Caco-2 (cell line): ENCODE measurements at regions not wholly inside any gene's neighbourhood (a gene's known extent, or its start where the extent isn't known, plus 50 kb on each side); places are given as distances from the start of the nearest gene placed in this dataset.

Source experiments
- BruUV-seq: library from RNA; stranded (reverse); fragments of 400-500 nt; replicated peaks from 2 replicates; lab custom pipeline; 2021; lab: Mats Ljungman, UMichigan
- CTCF ChIA-PET: fragments of 300-600 bp; sonication (Branson Sonifier 250); formaldehyde crosslinking; loops from one replicate; lab custom pipeline; 2022; ENCODE audit warnings: antibody characterized with exemption; lab: Charles Lee
- POLR2A ChIA-PET: fragments of 300-600 bp; sonication (Branson Sonifier 250); formaldehyde crosslinking; loops from one replicate; lab custom pipeline; 2022; ENCODE audit warnings: antibody characterized with exemption; lab: Charles Lee
- DNase-seq, 2 experiments: peaks; one replicate each; pipeline versions ENCODE4 v3.0.0 to v3.0.0-alpha.2; 2020 to 2022
- H3K27me3 ChIP-seq: replicated peaks from 2 replicates; pipeline ENCODE4 v1.6.0; 2011; ENCODE audit warnings: low read length; ENCODE audit not compliant: control insufficient read depth, insufficient read depth
- H3K36me3 ChIP-seq: 2 replicates; pipeline ENCODE4 v1.5.1; 2011; ENCODE audit warnings: low read length; ENCODE audit not compliant: control insufficient read depth, insufficient read depth
- H3K4me1 ChIP-seq: fragments of 250-450 bp; sonication (Bioruptor Pico); 2 replicates; pipeline ENCODE4 v1.5.1; 2020; ENCODE audit warnings: mild to moderate bottlenecking
- H3K4me3 ChIP-seq: 2 replicates; pipeline ENCODE4 v1.5.1; 2011; ENCODE audit warnings: low read depth, mild to moderate bottlenecking, control low read depth, low read length
- H3K9me3 ChIP-seq: fragments of 250-450 bp; sonication (Bioruptor Pico); 2 replicates; pipeline ENCODE4 v1.5.1; 2020; ENCODE audit warnings: mild to moderate bottlenecking, moderate library complexity
- H3K27ac Mint-ChIP-seq: one replicate; pipeline ENCODE4 v1.8.0; 2022; ENCODE audit warnings: mixed read lengths; ENCODE audit not compliant: unreplicated experiment
- H3K27me3 Mint-ChIP-seq: one replicate; pipeline ENCODE4 v1.8.0; 2022; ENCODE audit warnings: mixed read lengths; ENCODE audit not compliant: insufficient read depth, unreplicated experiment
- H3K36me3 Mint-ChIP-seq: one replicate; pipeline ENCODE4 v1.8.0; 2022; ENCODE audit warnings: mild to moderate bottlenecking, mixed read lengths; ENCODE audit not compliant: insufficient read depth, unreplicated experiment
- H3K4me1 Mint-ChIP-seq: one replicate; pipeline ENCODE4 v1.8.0; 2022; ENCODE audit warnings: low read depth, mixed read lengths; ENCODE audit not compliant: unreplicated experiment
- H3K4me3 Mint-ChIP-seq: one replicate; pipeline ENCODE4 v1.8.0; 2022; ENCODE audit warnings: mild to moderate bottlenecking, moderate library complexity, mixed read lengths; ENCODE audit not compliant: unreplicated experiment
- H3K9me3 Mint-ChIP-seq: one replicate; pipeline ENCODE4 v1.8.0; 2022; ENCODE audit warnings: mixed read lengths; ENCODE audit not compliant: unreplicated experiment
- intact Hi-C: fragments of 100-400 bp; cut with micrococcal nuclease; formaldehyde crosslinking; loops from one replicate; pipeline ENCODE4 v1.10.0; 2022; ENCODE audit not compliant: unreplicated experiment
- TF ChIP-seq, protein P1 (sequence below), 2 experiments: fragments of 200-600 bp in 1 of 2; IDR thresholded peaks; 1 replicate in 1 of 2; 2 replicates in 1 of 2; pipeline versions ENCODE4 v1.5.1 to v1.8.0; 2011 to 2022; ENCODE audit warnings: antibody characterized with exemption in 1 of 2, control low read depth in 1 of 2, inconsistent platforms in 1 of 2, low read depth in 1 of 2, low read length in 1 of 2, mild to moderate bottlenecking in 1 of 2, moderate library complexity in 1 of 2; ENCODE audit not compliant: insufficient read depth in 1 of 2, severe bottlenecking in 1 of 2, unreplicated experiment in 1 of 2

GRCh38 chr7:13197501-13197900 lies 510.1 kb downstream of the ARL4A start:
- H3K36me3 Mint-ChIP-seq, result no peaks in the 10 kb centered on the region
- no TSS peak for BruUV-seq
- DNase-seq, result no peak

GRCh38 chr7:13198036-13198435 lies 510.6 kb downstream of the ARL4A start:
- CTCF ChIA-PET, result no interaction called here

More at GRCh38 chr7:13197501-13197900, 510.1 kb downstream of the ARL4A start:
- intact Hi-C loops, result no loop called here
- Histone ChIP-seq H3K9me3 (no peaks in the 10 kb centered on the region), H3K36me3 (no peaks in the 10 kb centered on the region), H3K4me3 (no peak overlapping the region), H3K4me1 (no peaks in the 10 kb centered on the region), H3K27me3 (no peaks in the 10 kb centered on the region)
- TF ChIP-seq, protein P1, sequence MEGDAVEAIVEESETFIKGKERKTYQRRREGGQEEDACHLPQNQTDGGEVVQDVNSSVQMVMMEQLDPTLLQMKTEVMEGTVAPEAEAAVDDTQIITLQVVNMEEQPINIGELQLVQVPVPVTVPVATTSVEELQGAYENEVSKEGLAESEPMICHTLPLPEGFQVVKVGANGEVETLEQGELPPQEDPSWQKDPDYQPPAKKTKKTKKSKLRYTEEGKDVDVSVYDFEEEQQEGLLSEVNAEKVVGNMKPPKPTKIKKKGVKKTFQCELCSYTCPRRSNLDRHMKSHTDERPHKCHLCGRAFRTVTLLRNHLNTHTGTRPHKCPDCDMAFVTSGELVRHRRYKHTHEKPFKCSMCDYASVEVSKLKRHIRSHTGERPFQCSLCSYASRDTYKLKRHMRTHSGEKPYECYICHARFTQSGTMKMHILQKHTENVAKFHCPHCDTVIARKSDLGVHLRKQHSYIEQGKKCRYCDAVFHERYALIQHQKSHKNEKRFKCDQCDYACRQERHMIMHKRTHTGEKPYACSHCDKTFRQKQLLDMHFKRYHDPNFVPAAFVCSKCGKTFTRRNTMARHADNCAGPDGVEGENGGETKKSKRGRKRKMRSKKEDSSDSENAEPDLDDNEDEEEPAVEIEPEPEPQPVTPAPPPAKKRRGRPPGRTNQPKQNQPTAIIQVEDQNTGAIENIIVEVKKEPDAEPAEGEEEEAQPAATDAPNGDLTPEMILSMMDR (IDR thresholded peaks at IDR 0.05; ENCODE audit: insufficient read depth in 1 of 2, low read depth in 1 of 2, low read length in 1 of 2, severe bottlenecking in 1 of 2, unreplicated experiment in 1 of 2), result no peak
- H3K4me3 Mint-ChIP-seq, result no peak overlapping the region
- POLR2A ChIA-PET, result no interaction called here
- no peaks in the 10 kb centered on the region for H3K9me3 Mint-ChIP-seq
- H3K27me3 Mint-ChIP-seq, result no peaks in the 10 kb centered on the region
- H3K27ac Mint-ChIP-seq, result no peak overlapping the region
- no peaks in the 10 kb centered on the region for H3K4me1 Mint-ChIP-seq
- CTCF ChIA-PET, result no interaction called here

GRCh38 chr7:13198727-13199126 lies 511.3 kb downstream of the ARL4A start:
- ChIA-PET POLR2A (no interaction called here), CTCF (interaction anchor here (0.5 to 0.6 kb wide), 2 partner anchors 15 to 713 kb away, joined by 4 to 5 read pairs; no protein-coding TSS in a partner anchor)
- no peaks in the 10 kb centered on the region for H3K9me3 Mint-ChIP-seq
- H3K27ac Mint-ChIP-seq, result no peak overlapping the region
- BruUV-seq, result no TSS peak
- TF ChIP-seq, protein P1 (IDR thresholded peaks at IDR 0.05; ENCODE audit: insufficient read depth in 1 of 2, low read depth in 1 of 2, low read length in 1 of 2, severe bottlenecking in 1 of 2, unreplicated experiment in 1 of 2), result no peak
- no peak for DNase-seq
- no peaks in the 10 kb centered on the region for H3K36me3 ChIP-seq
- intact Hi-C loops, result no loop called here
- H3K4me3 Mint-ChIP-seq, result no peak overlapping the region
- H3K27me3 ChIP-seq, result no peaks in the 10 kb centered on the region
- no peaks in the 10 kb centered on the region for H3K27me3 Mint-ChIP-seq
- no peaks in the 10 kb centered on the region for H3K36me3 Mint-ChIP-seq
- peaks cover 7% of the 10 kb centered on the region for H3K4me1 Mint-ChIP-seq
- H3K9me3 ChIP-seq, result no peaks in the 10 kb centered on the region
- H3K4me1 ChIP-seq, result no peaks in the 10 kb centered on the region
- no peak overlapping the region for H3K4me3 ChIP-seq

More at GRCh38 chr7:13198036-13198435, 510.6 kb downstream of the ARL4A start:
- no peaks in the 10 kb centered on the region for H3K9me3 Mint-ChIP-seq
- BruUV-seq, result no TSS peak
- H3K4me1 Mint-ChIP-seq, result peaks cover 3% of the 10 kb centered on the region
- H3K27ac Mint-ChIP-seq, result no peak overlapping the region
- no peaks in the 10 kb centered on the region for H3K36me3 Mint-ChIP-seq
- Histone ChIP-seq H3K27me3 (no peaks in the 10 kb centered on the region), H3K36me3 (no peaks in the 10 kb centered on the region), H3K9me3 (no peaks in the 10 kb centered on the region), H3K4me1 (no peaks in the 10 kb centered on the region), H3K4me3 (no peak overlapping the region)
- intact Hi-C loops, result no loop called here
- POLR2A ChIA-PET, result no interaction called here
- DNase-seq, result no peak
- H3K4me3 Mint-ChIP-seq, result no peak overlapping the region
- H3K27me3 Mint-ChIP-seq, result no peaks in the 10 kb centered on the region
- TF ChIP-seq, protein P1 (IDR thresholded peaks at IDR 0.05; ENCODE audit: insufficient read depth in 1 of 2, low read depth in 1 of 2, low read length in 1 of 2, severe bottlenecking in 1 of 2, unreplicated experiment in 1 of 2), result no peak
